Brain microvascular endothelial cell (primary cell): ENCODE measurements at regions not wholly inside any gene's neighbourhood (a gene's known extent, or its start where the extent isn't known, plus 50 kb on each side); places are given as distances from the start of the nearest gene placed in this dataset.

Source experiments
- DNase-seq: peaks from one replicate; pipeline ENCODE4 v3.0.0-alpha.2; 2020
- H3K27ac ChIP-seq: fragments of 250-450 bp; sonication (Bioruptor Pico); 2 replicates; pipeline ENCODE4 v1.5.1; 2020; ENCODE audit warnings: mild to moderate bottlenecking, moderate library complexity
- H3K27me3 ChIP-seq: fragments of 250-450 bp; sonication (Bioruptor Pico); replicated peaks from 2 replicates; pipeline ENCODE4 v1.5.1; 2020; ENCODE audit warnings: mild to moderate bottlenecking
- H3K36me3 ChIP-seq: fragments of 250-450 bp; sonication (Bioruptor Pico); replicated peaks from 2 replicates; pipeline ENCODE4 v1.5.1; 2020; ENCODE audit warnings: mild to moderate bottlenecking
- H3K4me3 ChIP-seq: 2 replicates; pipeline ENCODE4 v1.5.1; 2011; ENCODE audit warnings: low read depth, mild to moderate bottlenecking, control low read depth, low read length, moderate library complexity
- CTCF ChIP-seq: IDR thresholded peaks from 2 replicates; pipeline ENCODE4 v1.5.1; 2011; ENCODE audit warnings: low read depth, mild to moderate bottlenecking, moderate library complexity, low read length, control low read depth, inconsistent platforms; ENCODE audit errors: missing control alignments
- in situ Hi-C: cut with HindIII; loops from 2 replicates; pipeline ENCODE4 v1.10.0; 2017; ENCODE audit warnings: low sequenced_read_pairs, low pct_ligation_motif_present

GRCh38 chr16:6841392-6841791 lies 491.3 kb upstream of the RBFOX1 start:
- H3K27ac ChIP-seq: no peak overlapping the region
- in situ Hi-C loops: no loop called here
- H3K27me3 ChIP-seq: no peaks in the 10 kb centered on the region
- TF ChIP-seq CTCF: no peak
- no peaks in the 10 kb centered on the region for H3K36me3 ChIP-seq
- H3K4me3 ChIP-seq: no peak overlapping the region
- no peak for DNase-seq

- H3K27me3 ChIP-seq: no peaks in the 10 kb centered on the region
- TF ChIP-seq CTCF: no peak
- in situ Hi-C loops: no loop called here
- H3K27ac ChIP-seq: no peak overlapping the region
- H3K4me3 ChIP-seq: no peak overlapping the region
- H3K36me3 ChIP-seq: no peaks in the 10 kb centered on the region
- DNase-seq: no peak
Observed at GRCh38 chr16:6837722-6838121, 494.9 kb upstream of the RBFOX1 start.

GRCh38 chr16:6836766-6837165 lies 495.9 kb upstream of the RBFOX1 start:
- no peaks in the 10 kb centered on the region for H3K27me3 ChIP-seq
- no peak for DNase-seq
- no peaks in the 10 kb centered on the region for H3K36me3 ChIP-seq
- no peak for TF ChIP-seq CTCF
- no peak overlapping the region for H3K4me3 ChIP-seq
- H3K27ac ChIP-seq: no peak overlapping the region
- in situ Hi-C loops: no loop called here

- DNase-seq: no peak
- in situ Hi-C loops: no loop called here
- TF ChIP-seq CTCF: no peak
- H3K27me3 ChIP-seq: no peaks in the 10 kb centered on the region
- H3K4me3 ChIP-seq: no peak overlapping the region
- H3K36me3 ChIP-seq: no peaks in the 10 kb centered on the region
- no peak overlapping the region for H3K27ac ChIP-seq
Observed at GRCh38 chr16:6835941-6836340, 496.7 kb upstream of the RBFOX1 start.

GRCh38 chr16:6835516-6835915 lies 497.1 kb upstream of the RBFOX1 start:
- in situ Hi-C loops: no loop called here
- Histone ChIP-seq H3K4me3 (no peak overlapping the region), H3K36me3 (no peaks in the 10 kb centered on the region), H3K27ac (no peak overlapping the region), H3K27me3 (no peaks in the 10 kb centered on the region)
- DNase-seq: no peak
- TF ChIP-seq CTCF: no peak

GRCh38 chr16:6828690-6829089 lies 504.0 kb upstream of the RBFOX1 start:
- TF ChIP-seq CTCF: no peak
- in situ Hi-C loops: no loop called here
- H3K27me3 ChIP-seq: no peaks in the 10 kb centered on the region
- no peak overlapping the region for H3K27ac ChIP-seq
- DNase-seq: no peak
- H3K4me3 ChIP-seq: no peak overlapping the region
- no peaks in the 10 kb centered on the region for H3K36me3 ChIP-seq
